IMR-90 (cell line): ENCODE measurements at regions not wholly inside any gene's neighbourhood (a gene's known extent, or its start where the extent isn't known, plus 50 kb on each side); places are given as distances from the start of the nearest gene placed in this dataset.

ENCODE experiments used
- ATAC-seq: fragments of 200-7000 bp; cut with Tn5 transposase; 2 replicates; pipeline ENCODE4 v1.9.1; 2020; ENCODE audit warnings: low read depth, mild to moderate bottlenecking, moderate library complexity
- BruUV-seq: library from RNA; stranded (reverse); fragments of 400-500 nt; replicated peaks from 2 replicates; lab custom pipeline; 2021; lab: Mats Ljungman, UMichigan
- CTCF ChIA-PET: fragments of 300-600 bp; formaldehyde crosslinking; extraction: SDS; loops from one replicate; lab custom pipeline; 2021; ENCODE audit warnings: antibody characterized with exemption; lab: Yijun Ruan, JAX
- POLR2A ChIA-PET: fragments of 300-600 bp; sonication (Branson Sonifier 250); formaldehyde crosslinking; loops from one replicate; lab custom pipeline; 2022; ENCODE audit warnings: antibody characterized with exemption; ENCODE audit not compliant: unreplicated experiment; lab: Charles Lee
- DNase-seq: peaks from one replicate; pipeline ENCODE4 v3.0.0; 2013
- H2AFZ ChIP-seq: replicated peaks from 2 replicates; pipeline ENCODE3; 2013; ENCODE audit warnings: low read length, mild to moderate bottlenecking; ENCODE audit not compliant: poor library complexity
- H2AK5ac ChIP-seq: 2 replicates; pipeline ENCODE4 v1.6.1; 2013; ENCODE audit warnings: low read depth, low read length, inconsistent platforms
- H2AK9ac ChIP-seq: replicated peaks from 2 replicates; pipeline ENCODE3; 2013; ENCODE audit warnings: mild to moderate bottlenecking, low read depth, low read length, moderate library complexity; ENCODE audit not compliant: poor library complexity
- H2BK120ac ChIP-seq: 2 replicates; pipeline ENCODE4 v1.6.1; 2013; ENCODE audit warnings: low read depth, low read length, inconsistent platforms
- H2BK15ac ChIP-seq: 3 replicates; pipeline ENCODE4 v1.6.1; 2013; ENCODE audit warnings: low read depth, low read length, inconsistent platforms
- H2BK20ac ChIP-seq: 2 replicates; pipeline ENCODE4 v1.6.1; 2013; ENCODE audit warnings: low read depth, mild to moderate bottlenecking, inconsistent platforms, low read length, moderate library complexity
- H2BK5ac ChIP-seq: 2 replicates; pipeline ENCODE4 v1.6.1; 2013; ENCODE audit warnings: mild to moderate bottlenecking, low read depth, low read length, inconsistent platforms; ENCODE audit not compliant: poor library complexity, severe bottlenecking
- H3K14ac ChIP-seq: replicated peaks from 2 replicates; pipeline ENCODE4 v1.6.1; 2013; ENCODE audit warnings: low read depth, low read length, inconsistent platforms
- H3K18ac ChIP-seq: 2 replicates; pipeline ENCODE4 v1.6.1; 2013; ENCODE audit warnings: low read depth, low read length, control low read depth
- H3K23ac ChIP-seq: 2 replicates; pipeline ENCODE4 v1.6.1; 2013; ENCODE audit warnings: low read depth, low read length, inconsistent platforms
- H3K27ac ChIP-seq: 2 replicates; pipeline ENCODE4 v1.5.1; 2013; ENCODE audit warnings: mild to moderate bottlenecking, control low read depth, low read length; ENCODE audit not compliant: insufficient read depth
- H3K27me3 ChIP-seq: 2 replicates; pipeline ENCODE4 v1.6.1; 2013; ENCODE audit warnings: low read length; ENCODE audit not compliant: control insufficient read depth, insufficient read depth
- H3K36me3 ChIP-seq: 2 replicates; pipeline ENCODE4 v1.6.1; 2013; ENCODE audit warnings: low read length, mixed read lengths; ENCODE audit not compliant: control insufficient read depth, insufficient read depth
- H3K4ac ChIP-seq: 2 replicates; pipeline ENCODE4 v1.6.1; 2013; ENCODE audit warnings: low read depth, low read length, inconsistent platforms
- H3K4me1 ChIP-seq: 2 replicates; pipeline ENCODE4 v1.6.1; 2013; ENCODE audit warnings: low read length, mixed read lengths; ENCODE audit not compliant: control insufficient read depth, insufficient read depth
- H3K4me2 ChIP-seq: 2 replicates; pipeline ENCODE4 v1.6.1; 2013; ENCODE audit warnings: low read depth, mild to moderate bottlenecking, control low read depth, low read length, moderate library complexity
- H3K4me3 ChIP-seq: 2 replicates; pipeline ENCODE4 v1.5.1; 2013; ENCODE audit warnings: low read depth, mild to moderate bottlenecking, control low read depth, low read length, moderate library complexity; ENCODE audit not compliant: insufficient read depth
- H3K56ac ChIP-seq: 2 replicates; pipeline ENCODE4 v1.6.1; 2013; ENCODE audit warnings: low read length, inconsistent platforms; ENCODE audit not compliant: insufficient read depth; ENCODE audit errors: extremely low read depth
- H3K79me1 ChIP-seq, 2 experiments: 2 replicates each; pipeline ENCODE4 v1.6.1; 2013; ENCODE audit warnings: low read length in 2 of 2, inconsistent platforms in 1 of 2, low read depth in 1 of 2
- H3K9ac ChIP-seq: 2 replicates; pipeline ENCODE4 v1.6.1; 2013; ENCODE audit warnings: low read depth, low read length, control low read depth
- H3K9me1 ChIP-seq: 2 replicates; pipeline ENCODE4 v1.6.1; 2013; ENCODE audit warnings: low read length, inconsistent platforms; ENCODE audit not compliant: insufficient read depth
- H3K9me3 ChIP-seq: 2 replicates; pipeline ENCODE4 v1.6.1; 2013; ENCODE audit warnings: low read length; ENCODE audit not compliant: control insufficient read depth, insufficient read depth
- H4K20me1 ChIP-seq: 2 replicates; pipeline ENCODE4 v1.6.1; 2013; ENCODE audit warnings: low read length, inconsistent platforms; ENCODE audit not compliant: insufficient read depth
- H4K5ac ChIP-seq: 2 replicates; pipeline ENCODE4 v1.6.1; 2013; ENCODE audit warnings: mild to moderate bottlenecking, low read depth, low read length, control low read depth
- H4K8ac ChIP-seq, 2 experiments: 2 replicates each; pipeline ENCODE4 v1.6.1; 2013; ENCODE audit warnings: low read depth in 2 of 2, low read length in 2 of 2, control low read depth in 1 of 2, inconsistent platforms in 1 of 2
- H4K91ac ChIP-seq: 2 replicates; pipeline ENCODE4 v1.6.1; 2013; ENCODE audit warnings: low read depth, low read length, inconsistent platforms; ENCODE audit not compliant: insufficient read depth
- CTCF ChIP-seq: conservative IDR thresholded peaks from 2 replicates; pipeline ENCODE4 v1.5.1; 2012; ENCODE audit warnings: mild to moderate bottlenecking, low read depth, low read length, improper control_type of control experiment
- ELK1 ChIP-seq: fragments of 150-350 bp; IDR thresholded peaks from 2 replicates; pipeline ENCODE4 v1.6.1; 2016; ENCODE audit warnings: low read depth, mild to moderate bottlenecking, low read length, moderate library complexity, borderline replicate concordance
- RAD21 ChIP-seq: IDR thresholded peaks from 2 replicates; pipeline ENCODE4 v1.6.1; 2012; ENCODE audit warnings: low read length, improper control_type of control experiment
- RFX5 ChIP-seq: IDR thresholded peaks from 2 replicates; pipeline ENCODE4 v1.8.0; 2012; ENCODE audit warnings: low read depth, mild to moderate bottlenecking, low read length, moderate library complexity
- USF2 ChIP-seq: fragments of 150-350 bp; IDR thresholded peaks from 2 replicates; pipeline ENCODE4 v1.6.1; 2017; ENCODE audit warnings: mild to moderate bottlenecking, antibody characterized with exemption, low read length, low read depth
- WGBS, 2 experiments: methylation state at CpG; one replicate each; pipeline versions ENCODE4 v1.1.5 to v1.1.7; 2013; ENCODE audit warnings: missing lambda C conversion rate in 2 of 2; ENCODE audit not compliant: insufficient read length in 1 of 2; ENCODE audit errors: extremely low coverage in 2 of 2; 5-methylcytosine and 5-hydroxymethylcytosine counted together
- dilution Hi-C: fragments of 300-500 bp; cut with HindIII; formaldehyde crosslinking; loops from one replicate; pipeline ENCODE4 v1.14.3; 2018; ENCODE audit warnings: low sequenced_read_pairs; ENCODE audit not compliant: unreplicated experiment
- in situ Hi-C: fragments of 300-500 bp; cut with MboI; formaldehyde crosslinking; loops from 3 replicates; pipeline ENCODE4 v1.14.3; 2019; ENCODE audit warnings: low sequenced_read_pairs, inconsistent platforms, mixed read lengths
- intact Hi-C: fragments of 100-400 bp; cut with micrococcal nuclease; formaldehyde crosslinking; loops from 2 replicates; pipeline ENCODE4 v1.10.0; 2022

GRCh38 chrX:151478058-151478457 lies 81.1 kb downstream of the VMA21 start:
- no peak overlapping the region for H3K27ac ChIP-seq
- 27% methylated on average over 3 of the region's 4 CpGs; no CpG with 5 or more reads in 1 of the 2 experiments for WGBS, 2 experiments
- in situ Hi-C loops: loop anchor here (10.0 kb wide), 1 partner anchor 63 kb away; no protein-coding TSS in a partner anchor

More at GRCh38 chrX:151478058-151478457, 81.1 kb downstream of the VMA21 start:
- ChIA-PET CTCF (no interaction called here), POLR2A (no interaction called here)
- H3K9ac ChIP-seq: no peak overlapping the region
- H4K8ac ChIP-seq: no peak overlapping the region
- H3K4me1 ChIP-seq: no peaks in the 10 kb centered on the region
- H2AFZ ChIP-seq: no peak overlapping the region
- H2BK5ac ChIP-seq: no peak overlapping the region
- H2BK120ac ChIP-seq: no peak overlapping the region
- no peak overlapping the region for H3K4me2 ChIP-seq
- H2AK5ac ChIP-seq: no peak overlapping the region
- no peaks in the 10 kb centered on the region for H3K27me3 ChIP-seq
- H3K56ac ChIP-seq: no peak overlapping the region
- H3K4me3 ChIP-seq: no peak overlapping the region
- H3K9me1 ChIP-seq: no peaks in the 10 kb centered on the region
- no peak overlapping the region for H2BK20ac ChIP-seq
- no TSS peak for BruUV-seq
- intact Hi-C loops: no loop called here
- H4K5ac ChIP-seq: no peak overlapping the region
- no peaks in the 10 kb centered on the region; the same call in none of the 2 replicates for H3K9me3 ChIP-seq
- dilution Hi-C loops: no loop called here
- no peak overlapping the region for H2AK9ac ChIP-seq
- no peak overlapping the region for H3K18ac ChIP-seq
- H3K79me1 ChIP-seq: no peaks in the 10 kb centered on the region
- no peaks in the 10 kb centered on the region for H4K20me1 ChIP-seq
- H2BK15ac ChIP-seq: no peak overlapping the region
- H3K14ac ChIP-seq: no peak overlapping the region
- no peak overlapping the region for H3K23ac ChIP-seq
- no peak for TF ChIP-seq ELK1
- no peak for TF ChIP-seq CTCF
- TF ChIP-seq USF2: no peak
- no peak for TF ChIP-seq RFX5
- TF ChIP-seq RAD21: no peak
- ATAC-seq (no peak), DNase-seq (no peak)
- H3K36me3 ChIP-seq: no peaks in the 10 kb centered on the region
- H4K91ac ChIP-seq: no peak overlapping the region
- H3K4ac ChIP-seq: no peak overlapping the region
